ENCODE measurements at regions not wholly inside any gene's neighbourhood (a gene's known extent, or its start where the extent isn't known, plus 50 kb on each side); places are given as distances from the start of the nearest gene placed in this dataset.

DNA sequence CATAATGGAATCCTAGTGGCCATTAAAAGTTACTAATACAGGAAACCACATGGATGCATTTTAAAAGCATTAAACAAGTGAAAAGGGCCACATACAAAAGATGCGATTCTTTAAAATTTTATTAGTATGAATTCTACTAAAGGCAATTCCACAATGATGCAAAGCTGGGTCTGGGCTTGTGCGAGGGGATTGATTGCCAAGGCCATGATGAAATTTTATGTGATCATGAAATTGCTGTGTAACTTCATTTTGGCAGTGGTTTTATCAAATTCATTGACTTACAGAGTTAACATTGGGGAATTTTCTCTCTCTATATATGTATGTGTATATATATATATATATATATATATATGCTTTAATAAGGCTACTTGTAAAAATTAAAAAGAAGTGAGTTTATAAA, 1142.5 kb upstream of the IGFBP7 start:
- in situ Hi-C loops (cut with HindIII; ENCODE audit: extremely low pct_ligation_motif_present, low pct_unique_long_range_greater_than_20kb) (no loop called here), intact Hi-C loops (cut with micrococcal nuclease; ENCODE audit: unreplicated experiment) (no loop called here)
- DNase-seq (ENCODE audit: low spot score) (no peak), ATAC-seq (no peak), FAIRE-seq (no peak)
- peaks cover 63% of the 10 kb centered on the region for H3K9me3 ChIP-seq (ENCODE audit: low read length)
- no peaks in the 10 kb centered on the region for H3K36me3 ChIP-seq (replicated peaks in 1 of 2; ENCODE audit: control insufficient read depth in 1 of 2, insufficient read depth in 2 of 2, low read length in 2 of 2)
- no peaks in the 10 kb centered on the region for H3K4me1 ChIP-seq (ENCODE audit: insufficient read depth, low read length)
- no peaks in the 10 kb centered on the region for H3K79me2 ChIP-seq (ENCODE audit: insufficient read depth, low read length)
- POLR2A ChIA-PET, result no interaction called here
- no peak overlapping the region for H2AFZ ChIP-seq (ENCODE audit: low read length)
- H4K20me1 ChIP-seq (ENCODE audit: insufficient read depth, low read length), result no peaks in the 10 kb centered on the region
- 61% methylated on average over 2 of the region's 2 CpGs for WGBS (ENCODE audit: low lambda C conversion rate)
- TF ChIP-seq CBFB (CRISPR knock-in tag; IDR thresholded peaks at IDR 0.05), result no peak
- TF ChIP-seq, protein P1, sequence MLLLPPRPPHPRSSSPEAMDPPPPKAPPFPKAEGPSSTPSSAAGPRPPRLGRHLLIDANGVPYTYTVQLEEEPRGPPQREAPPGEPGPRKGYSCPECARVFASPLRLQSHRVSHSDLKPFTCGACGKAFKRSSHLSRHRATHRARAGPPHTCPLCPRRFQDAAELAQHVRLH (CRISPR knock-in tag; IDR thresholded peaks at IDR 0.05; ENCODE audit: borderline replicate concordance, low read depth), result no peak
- TF ChIP-seq NFIB (CRISPR knock-in tag; IDR thresholded peaks at IDR 0.05; ENCODE audit: borderline replicate concordance), result no peak
- no peak for TF ChIP-seq ZNF282 (IDR thresholded peaks at IDR 0.05; ENCODE audit: partially characterized antibody)
- TF ChIP-seq SMC3 (IDR thresholded peaks at IDR 0.05; ENCODE audit: low read length), result no peak
- TF ChIP-seq HDAC6 (IDR thresholded peaks at IDR 0.05; ENCODE audit: low read depth, low read length), result no peak
- no peak for TF ChIP-seq ZNF839 (CRISPR knock-in tag; IDR thresholded peaks at IDR 0.05; ENCODE audit: borderline replicate concordance)
- no peak overlapping the region for H3K27ac ChIP-seq (ENCODE audit: extremely low read length, insufficient read depth, low read length)
- H3K4me2 ChIP-seq (ENCODE audit: low read depth, low read length), result no peak overlapping the region
- no peak overlapping the region for H3K4me3 ChIP-seq (replicated peaks in 1 of 3; ENCODE audit: insufficient read depth in 1 of 3, low read depth in 2 of 3, low read length in 3 of 3)
- H3K9ac ChIP-seq (ENCODE audit: insufficient read depth, low read depth, low read length), result no peak overlapping the region
- CTCF ChIA-PET (ENCODE audit: low intra/inter-chr PET ratio, low total read pairs), result no interaction called here
- no TSS peak for BruUV-seq (replicated peaks)
- no peaks in the 10 kb centered on the region for H3K27me3 ChIP-seq (ENCODE audit: control insufficient read depth in 1 of 2, insufficient read depth in 2 of 2, low read length in 2 of 2)

DNA sequence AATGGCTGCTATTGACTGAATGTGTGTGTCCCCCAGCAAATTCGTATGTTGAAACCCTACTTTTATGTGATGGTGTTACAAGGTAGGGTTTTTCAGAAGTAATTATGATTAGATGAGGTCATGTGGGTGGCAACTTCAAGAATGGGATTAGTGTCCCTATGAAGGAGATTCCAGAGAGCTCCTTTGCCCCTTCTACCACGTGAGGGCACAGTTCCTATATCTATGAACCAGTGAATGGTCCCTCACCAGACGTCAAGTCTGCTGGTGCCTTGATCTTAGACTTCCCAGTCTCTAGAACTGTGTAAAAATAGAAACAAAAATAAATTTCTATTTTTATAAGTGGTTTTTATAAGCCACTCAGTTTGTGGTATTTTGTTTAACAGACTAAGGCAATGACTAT, 1137.6 kb upstream of the IGFBP7 start:
- FAIRE-seq (no peak), DNase-seq (ENCODE audit: low spot score) (no peak), ATAC-seq (no peak)
- H2AFZ ChIP-seq (ENCODE audit: low read length), result no peak overlapping the region
- H3K27me3 ChIP-seq (ENCODE audit: control insufficient read depth in 1 of 2, insufficient read depth in 2 of 2, low read length in 2 of 2), result no peaks in the 10 kb centered on the region
- no peaks in the 10 kb centered on the region for H3K36me3 ChIP-seq (replicated peaks in 1 of 2; ENCODE audit: control insufficient read depth in 1 of 2, insufficient read depth in 2 of 2, low read length in 2 of 2)
- no peak for TF ChIP-seq ZZZ3 (CRISPR knock-in tag; IDR thresholded peaks at IDR 0.05; ENCODE audit: borderline replicate concordance)
- no peak for TF ChIP-seq HCFC1 (IDR thresholded peaks at IDR 0.05; ENCODE audit: low read depth, low read length)
- TF ChIP-seq ZNF883 (CRISPR knock-in tag; IDR thresholded peaks at IDR 0.05; ENCODE audit: not compliant biosample characterization), result no peak
- TF ChIP-seq, protein P2, sequence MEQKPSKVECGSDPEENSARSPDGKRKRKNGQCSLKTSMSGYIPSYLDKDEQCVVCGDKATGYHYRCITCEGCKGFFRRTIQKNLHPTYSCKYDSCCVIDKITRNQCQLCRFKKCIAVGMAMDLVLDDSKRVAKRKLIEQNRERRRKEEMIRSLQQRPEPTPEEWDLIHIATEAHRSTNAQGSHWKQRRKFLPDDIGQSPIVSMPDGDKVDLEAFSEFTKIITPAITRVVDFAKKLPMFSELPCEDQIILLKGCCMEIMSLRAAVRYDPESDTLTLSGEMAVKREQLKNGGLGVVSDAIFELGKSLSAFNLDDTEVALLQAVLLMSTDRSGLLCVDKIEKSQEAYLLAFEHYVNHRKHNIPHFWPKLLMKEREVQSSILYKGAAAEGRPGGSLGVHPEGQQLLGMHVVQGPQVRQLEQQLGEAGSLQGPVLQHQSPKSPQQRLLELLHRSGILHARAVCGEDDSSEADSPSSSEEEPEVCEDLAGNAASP (CRISPR knock-in tag; IDR thresholded peaks at IDR 0.05; ENCODE audit: borderline replicate concordance), result no peak
- intact Hi-C loops (cut with micrococcal nuclease; ENCODE audit: unreplicated experiment), result no loop called here
- POLR2A ChIA-PET, result no interaction called here
- H4K20me1 ChIP-seq (ENCODE audit: insufficient read depth, low read length), result no peaks in the 10 kb centered on the region
- in situ Hi-C loops (cut with HindIII; ENCODE audit: extremely low pct_ligation_motif_present, low pct_unique_long_range_greater_than_20kb), result no loop called here
- BruUV-seq (replicated peaks), result no TSS peak
- WGBS (ENCODE audit: low lambda C conversion rate), result 5% methylated on average over 3 of the region's 3 CpGs
- no peaks in the 10 kb centered on the region for H3K4me1 ChIP-seq (ENCODE audit: insufficient read depth, low read length)
- H3K9me3 ChIP-seq (ENCODE audit: low read length), result peaks cover 43% of the 10 kb centered on the region
- CTCF ChIA-PET (ENCODE audit: low intra/inter-chr PET ratio, low total read pairs), result no interaction called here
- no peak overlapping the region for H3K27ac ChIP-seq (ENCODE audit: extremely low read length, insufficient read depth, low read length)
- no peak overlapping the region for H3K9ac ChIP-seq (ENCODE audit: insufficient read depth, low read depth, low read length)
- no peak overlapping the region for H3K4me3 ChIP-seq (replicated peaks in 1 of 3; ENCODE audit: insufficient read depth in 1 of 3, low read depth in 2 of 3, low read length in 3 of 3)
- H3K79me2 ChIP-seq (ENCODE audit: insufficient read depth, low read length), result no peaks in the 10 kb centered on the region
- no peak overlapping the region for H3K4me2 ChIP-seq (ENCODE audit: low read depth, low read length)

Data from HepG2 (cell line).